ENCODE measurements at regions not wholly inside any gene's neighbourhood (a gene's known extent, or its start where the extent isn't known, plus 50 kb on each side); places are given as distances from the start of the nearest gene placed in this dataset.

- TF ChIP-seq CTCF (IDR thresholded peaks at IDR 0.05) (no peak), MAFK (IDR thresholded peaks at IDR 0.05; ENCODE audit: partially characterized antibody) (no peak), CHD2 (IDR thresholded peaks at IDR 0.05; ENCODE audit: low read length, partially characterized antibody) (no peak), KDM1A (IDR thresholded peaks at IDR 0.05; ENCODE audit: low read depth) (no peak), CEBPB (IDR thresholded peaks at IDR 0.05) (no peak)
These were observed 138.1 kb upstream of the BET1 start for GRCh38 chr7:94142281-94142680.
